ENCODE measurements at regions not wholly inside any gene's neighbourhood (a gene's known extent, or its start where the extent isn't known, plus 50 kb on each side); places are given as distances from the start of the nearest gene placed in this dataset.

- H3K4me3 ChIP-seq (ENCODE audit: low read length), result no peak overlapping the region
- no peak for TF ChIP-seq CTCF (conservative IDR thresholded peaks at IDR 0.05; ENCODE audit: low read depth, low read length)
- DNase-seq (ENCODE audit: low read depth), result no peak
These were observed 272.4 kb upstream of the MARCKS start for GRCh38 chr6:113584767-113585166.

GRCh38 chr6:113585246-113585645 is 271.9 kb upstream of the MARCKS start:
- DNase-seq (ENCODE audit: low read depth), result no peak
- H3K4me3 ChIP-seq (ENCODE audit: low read length), result no peak overlapping the region
- no peak for TF ChIP-seq CTCF (conservative IDR thresholded peaks at IDR 0.05; ENCODE audit: low read depth, low read length)

GRCh38 chr6:113586413-113587077 is 270.6 kb upstream of the MARCKS start:
- H3K4me3 ChIP-seq (ENCODE audit: low read length), result no peak overlapping the region
- DNase-seq (ENCODE audit: low read depth), result no peak
- TF ChIP-seq CTCF (conservative IDR thresholded peaks at IDR 0.05; ENCODE audit: low read depth, low read length), result no peak

GRCh38 chr6:113587078-113587699 is 270.0 kb upstream of the MARCKS start:
- TF ChIP-seq CTCF (conservative IDR thresholded peaks at IDR 0.05; ENCODE audit: low read depth, low read length), result no peak
- DNase-seq (ENCODE audit: low read depth), result no peak
- no peak overlapping the region for H3K4me3 ChIP-seq (ENCODE audit: low read length)

- no peak for DNase-seq (ENCODE audit: low read depth)
- no peak for TF ChIP-seq CTCF (conservative IDR thresholded peaks at IDR 0.05; ENCODE audit: low read depth, low read length)
- no peak overlapping the region for H3K4me3 ChIP-seq (ENCODE audit: low read length)
These were observed 268.5 kb upstream of the MARCKS start for GRCh38 chr6:113588646-113589045.

GRCh38 chr6:113591896-113592827 is 265.0 kb upstream of the MARCKS start:
- H3K4me3 ChIP-seq (ENCODE audit: low read length), result no peak overlapping the region
- peak; percentile 38 for DNase-seq (ENCODE audit: low read depth)
- TF ChIP-seq CTCF (conservative IDR thresholded peaks at IDR 0.05; ENCODE audit: low read depth, low read length), result no peak

All from retinal pigment epithelial cell (primary cell).